ENCODE measurements at regions not wholly inside any gene's neighbourhood (a gene's known extent, or its start where the extent isn't known, plus 50 kb on each side); places are given as distances from the start of the nearest gene placed in this dataset.
A peak's percentile ranks its signal among the peaks of the same experiment; 100 is the strongest.

- Histone ChIP-seq H3K27me3 (ENCODE audit: low read depth) (peaks cover 90% of the 10 kb centered on the region), H3K9me3 (replicated peaks) (no peaks in the 10 kb centered on the region), H3K4me1 (peaks cover 15% of the 10 kb centered on the region), H3K27ac (replicated peaks) (no peak overlapping the region), H3K4me3 (no peak overlapping the region), H3K36me3 (no peaks in the 10 kb centered on the region)
- TF ChIP-seq CTCF (IDR thresholded peaks at IDR 0.05; ENCODE audit: borderline replicate concordance) = no peak
- no peak for DNase-seq
- intact Hi-C loops (cut with micrococcal nuclease) = no loop called here
Observed at GRCh38 chr22:27101288-27101687, 443.9 kb downstream of the MIAT start.

GRCh38 chr22:27104449-27104848, 447.1 kb downstream of the MIAT start:
- Histone ChIP-seq H3K27ac (replicated peaks) (no peak overlapping the region), H3K36me3 (no peaks in the 10 kb centered on the region), H3K9me3 (replicated peaks) (no peaks in the 10 kb centered on the region), H3K4me1 (peaks cover 40% of the 10 kb centered on the region), H3K27me3 (ENCODE audit: low read depth) (peaks cover 76% of the 10 kb centered on the region), H3K4me3 (no peak overlapping the region)
- DNase-seq = no peak
- intact Hi-C loops (cut with micrococcal nuclease) = no loop called here
- no peak for TF ChIP-seq CTCF (IDR thresholded peaks at IDR 0.05; ENCODE audit: borderline replicate concordance)

- H3K27me3 ChIP-seq (ENCODE audit: low read depth) = peaks cover 66% of the 10 kb centered on the region
- DNase-seq = peak; percentile 70
- no peak overlapping the region for H3K4me3 ChIP-seq
- no peak for TF ChIP-seq CTCF (IDR thresholded peaks at IDR 0.05; ENCODE audit: borderline replicate concordance)
- H3K4me1 ChIP-seq = peaks cover 37% of the 10 kb centered on the region
- peak overlapping the region; percentile 68 for H3K27ac ChIP-seq (replicated peaks)
- intact Hi-C loops (cut with micrococcal nuclease) = no loop called here
- no peaks in the 10 kb centered on the region for H3K9me3 ChIP-seq (replicated peaks)
- no peaks in the 10 kb centered on the region for H3K36me3 ChIP-seq
Observed at GRCh38 chr22:27105142-27106025, 448.0 kb downstream of the MIAT start.

GRCh38 chr22:27106985-27107384, 449.6 kb downstream of the MIAT start:
- H3K27ac ChIP-seq (replicated peaks) = peak overlapping the region; percentile 68
- no peak for TF ChIP-seq CTCF (IDR thresholded peaks at IDR 0.05; ENCODE audit: borderline replicate concordance)
- no peak overlapping the region for H3K4me3 ChIP-seq
- DNase-seq = no peak
- H3K9me3 ChIP-seq (replicated peaks) = no peaks in the 10 kb centered on the region
- H3K4me1 ChIP-seq = peaks cover 30% of the 10 kb centered on the region
- no peaks in the 10 kb centered on the region for H3K36me3 ChIP-seq
- peaks cover 63% of the 10 kb centered on the region for H3K27me3 ChIP-seq (ENCODE audit: low read depth)
- intact Hi-C loops (cut with micrococcal nuclease) = no loop called here

GRCh38 chr22:27107386-27107785, 450.0 kb downstream of the MIAT start:
- Histone ChIP-seq H3K27ac (replicated peaks) (peak overlapping the region; percentile 68), H3K4me1 (peaks cover 30% of the 10 kb centered on the region), H3K36me3 (no peaks in the 10 kb centered on the region), H3K9me3 (replicated peaks) (no peaks in the 10 kb centered on the region), H3K4me3 (no peak overlapping the region), H3K27me3 (ENCODE audit: low read depth) (peaks cover 63% of the 10 kb centered on the region)
- TF ChIP-seq CTCF (IDR thresholded peaks at IDR 0.05; ENCODE audit: borderline replicate concordance) = no peak
- DNase-seq = no peak
- intact Hi-C loops (cut with micrococcal nuclease) = no loop called here

Measured in left ventricle myocardium inferior (tissue), 1 donor.